Islet precursor cell (in vitro differentiated cells): ENCODE measurements at regions not wholly inside any gene's neighbourhood (a gene's known extent, or its start where the extent isn't known, plus 50 kb on each side); places are given as distances from the start of the nearest gene placed in this dataset.

Experiments
- DNase-seq: peaks from one replicate; pipeline ENCODE4 v3.0.0-alpha.2; 2018

GRCh38 chr7:13336227-13336626 lies 648.8 kb downstream of the ARL4A start:
- DNase-seq, result no peak

- no peak for DNase-seq
These were observed 636.8 kb downstream of the ETV1 start for GRCh38 chr7:13352677-13353076.

GRCh38 chr7:13359656-13360055 lies 629.8 kb downstream of the ETV1 start:
- DNase-seq, result no peak

GRCh38 chr7:13386741-13387140 lies 602.7 kb downstream of the ETV1 start:
- no peak for DNase-seq

GRCh38 chr7:13407911-13408310 lies 581.6 kb downstream of the ETV1 start:
- no peak for DNase-seq

GRCh38 chr7:13411151-13411550 lies 578.3 kb downstream of the ETV1 start:
- DNase-seq, result no peak

GRCh38 chr7:13411636-13412035 lies 577.8 kb downstream of the ETV1 start:
- no peak for DNase-seq

- DNase-seq, result no peak
These were observed 575.3 kb downstream of the ETV1 start for GRCh38 chr7:13414181-13414580.

- no peak for DNase-seq
These were observed 574.8 kb downstream of the ETV1 start for GRCh38 chr7:13414661-13415107.

- no peak for DNase-seq
These were observed 573.4 kb downstream of the ETV1 start for GRCh38 chr7:13416071-13416470.

- no peak for DNase-seq
These were observed 572.9 kb downstream of the ETV1 start for GRCh38 chr7:13416544-13416943.

GRCh38 chr7:13420726-13421125 lies 568.7 kb downstream of the ETV1 start:
- DNase-seq, result no peak

- peak; percentile 67 for DNase-seq
These were observed 567.7 kb downstream of the ETV1 start for GRCh38 chr7:13421776-13422175.

- no peak for DNase-seq
These were observed 555.5 kb downstream of the ETV1 start for GRCh38 chr7:13433946-13434345.

GRCh38 chr7:13442226-13442625 lies 547.2 kb downstream of the ETV1 start:
- DNase-seq, result no peak

- DNase-seq, result no peak
These were observed 541.8 kb downstream of the ETV1 start for GRCh38 chr7:13447637-13448036.

- DNase-seq, result no peak
These were observed 541.2 kb downstream of the ETV1 start for GRCh38 chr7:13448243-13448642.

GRCh38 chr7:13449460-13449859 lies 540.0 kb downstream of the ETV1 start:
- DNase-seq, result no peak

GRCh38 chr7:13454916-13455592 lies 534.4 kb downstream of the ETV1 start:
- DNase-seq, result no peak

GRCh38 chr7:13457790-13458189 lies 531.7 kb downstream of the ETV1 start:
- DNase-seq, result no peak

- DNase-seq, result no peak
These were observed 522.5 kb downstream of the ETV1 start for GRCh38 chr7:13466874-13467547.

GRCh38 chr7:13476881-13477444 lies 512.5 kb downstream of the ETV1 start:
- DNase-seq, result no peak

- DNase-seq, result no peak
These were observed 500.1 kb downstream of the ETV1 start for GRCh38 chr7:13489386-13489785.

GRCh38 chr7:13496976-13497375 lies 492.5 kb downstream of the ETV1 start:
- DNase-seq, result no peak
